ENCODE measurements at regions not wholly inside any gene's neighbourhood (a gene's known extent, or its start where the extent isn't known, plus 50 kb on each side); places are given as distances from the start of the nearest gene placed in this dataset.
A peak's percentile ranks its signal among the peaks of the same experiment; 100 is the strongest.

GRCh38 chr13:84934911-84935310 lies 864.3 kb downstream of the SLITRK6 start:
- no peak overlapping the region for H3K27ac ChIP-seq (ENCODE audit: low read depth, low read length)
- no peaks in the 10 kb centered on the region for H3K9me3 ChIP-seq (ENCODE audit: control insufficient read depth, insufficient read depth, low read length)
- ChIA-PET CTCF (no interaction called here), POLR2A (no interaction called here)
- DNase-seq (ENCODE audit: low read depth, low spot score), result no peak
- no peaks in the 10 kb centered on the region for H3K27me3 ChIP-seq (ENCODE audit: control insufficient read depth, insufficient read depth, low read length)
- TF ChIP-seq, protein P1, sequence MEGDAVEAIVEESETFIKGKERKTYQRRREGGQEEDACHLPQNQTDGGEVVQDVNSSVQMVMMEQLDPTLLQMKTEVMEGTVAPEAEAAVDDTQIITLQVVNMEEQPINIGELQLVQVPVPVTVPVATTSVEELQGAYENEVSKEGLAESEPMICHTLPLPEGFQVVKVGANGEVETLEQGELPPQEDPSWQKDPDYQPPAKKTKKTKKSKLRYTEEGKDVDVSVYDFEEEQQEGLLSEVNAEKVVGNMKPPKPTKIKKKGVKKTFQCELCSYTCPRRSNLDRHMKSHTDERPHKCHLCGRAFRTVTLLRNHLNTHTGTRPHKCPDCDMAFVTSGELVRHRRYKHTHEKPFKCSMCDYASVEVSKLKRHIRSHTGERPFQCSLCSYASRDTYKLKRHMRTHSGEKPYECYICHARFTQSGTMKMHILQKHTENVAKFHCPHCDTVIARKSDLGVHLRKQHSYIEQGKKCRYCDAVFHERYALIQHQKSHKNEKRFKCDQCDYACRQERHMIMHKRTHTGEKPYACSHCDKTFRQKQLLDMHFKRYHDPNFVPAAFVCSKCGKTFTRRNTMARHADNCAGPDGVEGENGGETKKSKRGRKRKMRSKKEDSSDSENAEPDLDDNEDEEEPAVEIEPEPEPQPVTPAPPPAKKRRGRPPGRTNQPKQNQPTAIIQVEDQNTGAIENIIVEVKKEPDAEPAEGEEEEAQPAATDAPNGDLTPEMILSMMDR (IDR thresholded peaks at IDR 0.05; ENCODE audit: low read depth, low read length), result no peak
- peak overlapping the region; percentile 44 for H3K4me3 ChIP-seq (ENCODE audit: low read depth, low read length)

- TF ChIP-seq, protein P1 (IDR thresholded peaks at IDR 0.05; ENCODE audit: low read depth, low read length), result no peak
- Histone ChIP-seq H3K27ac (ENCODE audit: low read depth, low read length) (no peak overlapping the region), H3K4me3 (ENCODE audit: low read depth, low read length) (no peak overlapping the region), H3K9me3 (ENCODE audit: control insufficient read depth, insufficient read depth, low read length) (no peaks in the 10 kb centered on the region), H3K27me3 (ENCODE audit: control insufficient read depth, insufficient read depth, low read length) (no peaks in the 10 kb centered on the region)
- DNase-seq (ENCODE audit: low read depth, low spot score), result no peak
- POLR2A ChIA-PET, result no interaction called here
- CTCF ChIA-PET, result no interaction called here
Measured at GRCh38 chr13:84933797-84934196, 865.4 kb downstream of the SLITRK6 start.

GRCh38 chr13:84931264-84931663 lies 868.0 kb downstream of the SLITRK6 start:
- Histone ChIP-seq H3K27me3 (ENCODE audit: control insufficient read depth, insufficient read depth, low read length) (no peaks in the 10 kb centered on the region), H3K4me3 (ENCODE audit: low read depth, low read length) (no peak overlapping the region), H3K9me3 (ENCODE audit: control insufficient read depth, insufficient read depth, low read length) (no peaks in the 10 kb centered on the region), H3K27ac (ENCODE audit: low read depth, low read length) (no peak overlapping the region)
- TF ChIP-seq, protein P1 (IDR thresholded peaks at IDR 0.05; ENCODE audit: low read depth, low read length), result no peak
- DNase-seq (ENCODE audit: low read depth, low spot score), result no peak
- POLR2A ChIA-PET, result no interaction called here
- CTCF ChIA-PET, result no interaction called here

- TF ChIP-seq, protein P1 (IDR thresholded peaks at IDR 0.05; ENCODE audit: low read depth, low read length), result no peak
- CTCF ChIA-PET, result no interaction called here
- no peak overlapping the region for H3K4me3 ChIP-seq (ENCODE audit: low read depth, low read length)
- no peak overlapping the region for H3K27ac ChIP-seq (ENCODE audit: low read depth, low read length)
- POLR2A ChIA-PET, result no interaction called here
- no peaks in the 10 kb centered on the region for H3K9me3 ChIP-seq (ENCODE audit: control insufficient read depth, insufficient read depth, low read length)
- no peaks in the 10 kb centered on the region for H3K27me3 ChIP-seq (ENCODE audit: control insufficient read depth, insufficient read depth, low read length)
- no peak for DNase-seq (ENCODE audit: low read depth, low spot score)
Measured at GRCh38 chr13:84927442-84928169, 871.6 kb downstream of the SLITRK6 start.

DNA sequence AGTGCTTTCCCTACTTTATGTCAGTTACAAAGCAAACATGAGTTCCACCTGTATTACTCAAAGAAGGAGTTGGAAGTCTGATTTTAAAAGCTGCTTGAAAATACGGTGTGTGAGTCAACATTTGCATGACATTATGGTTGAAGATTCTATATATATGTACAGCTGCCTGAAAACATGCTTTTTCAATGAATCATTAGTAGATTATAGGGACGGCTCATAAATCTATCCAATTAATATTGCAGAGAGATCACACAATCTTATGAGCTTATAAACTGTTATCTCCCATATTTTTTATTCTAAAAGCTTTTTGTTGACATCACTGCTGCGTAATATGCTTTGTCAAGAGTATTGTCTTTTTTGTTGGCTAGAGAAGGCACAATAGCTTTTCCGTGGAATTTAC lies 873.8 kb downstream of the SLITRK6 start:
- TF ChIP-seq, protein P1 (IDR thresholded peaks at IDR 0.05; ENCODE audit: low read depth, low read length), result no peak
- H3K27ac ChIP-seq (ENCODE audit: low read depth, low read length), result no peak overlapping the region
- peak; percentile 3 for DNase-seq (ENCODE audit: low read depth, low spot score)
- H3K4me3 ChIP-seq (ENCODE audit: low read depth, low read length), result no peak overlapping the region
- CTCF ChIA-PET, result interaction anchor here (0.6 to 2.2 kb wide), 5 partner anchors 245 to 904 kb away, joined by 3 to 5 read pairs (median 3); no protein-coding TSS in a partner anchor
- no peaks in the 10 kb centered on the region for H3K27me3 ChIP-seq (ENCODE audit: control insufficient read depth, insufficient read depth, low read length)
- POLR2A ChIA-PET, result no interaction called here
- no peaks in the 10 kb centered on the region for H3K9me3 ChIP-seq (ENCODE audit: control insufficient read depth, insufficient read depth, low read length)
